HepG2 (cell line): ENCODE measurements at regions not wholly inside any gene's neighbourhood (a gene's known extent, or its start where the extent isn't known, plus 50 kb on each side); places are given as distances from the start of the nearest gene placed in this dataset.

Experiments used
- EP300 ChIP-seq, 3 experiments: sonication (generic) in 1 of 3; formaldehyde crosslinking in 1 of 3; IDR thresholded peaks; 2 replicates each; pipeline versions ENCODE4 v1.5.1 to v1.6.1; 2011 to 2020; ENCODE audit warnings: low read depth in 2 of 3, low read length in 2 of 3, borderline replicate concordance in 1 of 3, improper control_type of control experiment in 1 of 3, mild to moderate bottlenecking in 1 of 3, missing genetic modification reagents in 1 of 3, moderate library complexity in 1 of 3
- FOXJ3 ChIP-seq: sonication (generic); formaldehyde crosslinking; IDR thresholded peaks from 2 replicates; pipeline ENCODE4 v1.4.0; 2020; ENCODE audit warnings: missing genetic modification reagents, mild to moderate bottlenecking, borderline replicate concordance
- HDAC6 ChIP-seq: fragments of 200-600 bp; sonication (generic); IDR thresholded peaks from 2 replicates; pipeline ENCODE4 v1.7.0; 2017; ENCODE audit warnings: mild to moderate bottlenecking, antibody characterized with exemption, low read length, low read depth
- MAFF ChIP-seq: IDR thresholded peaks from 2 replicates; pipeline ENCODE4 v1.6.1; 2011; ENCODE audit warnings: low read depth, low read length, improper control_type of control experiment
- NFIC ChIP-seq: IDR thresholded peaks from 2 replicates; pipeline ENCODE4 v1.6.1; 2012; ENCODE audit warnings: mild to moderate bottlenecking, low read length, inconsistent platforms
- PHF21A ChIP-seq: sonication (generic); formaldehyde crosslinking; IDR thresholded peaks from 2 replicates; pipeline ENCODE4 v1.5.0; 2020; ENCODE audit warnings: mild to moderate bottlenecking, missing genetic modification reagents
- POLR2AphosphoS5 ChIP-seq: IDR thresholded peaks from 2 replicates; pipeline ENCODE4 v1.6.1; 2012; ENCODE audit warnings: low read depth, low read length
- REST ChIP-seq, 2 experiments: IDR thresholded peaks; 2 replicates each; pipeline ENCODE4 v1.6.1; 2011 to 2012; ENCODE audit warnings: low read length in 2 of 2, borderline replicate concordance in 1 of 2, low read depth in 1 of 2, mild to moderate bottlenecking in 1 of 2, moderate library complexity in 1 of 2
- SP1 ChIP-seq, 2 experiments: fragments of 450-650 bp in 1 of 2; sonication (generic) in 1 of 2; formaldehyde crosslinking in 1 of 2; IDR thresholded peaks; 2 replicates each; pipeline versions ENCODE4 v1.4.0 to v1.6.1; 2016 to 2020; ENCODE audit warnings: missing genetic modification reagents in 1 of 2
- TGIF2 ChIP-seq: IDR thresholded peaks from 2 replicates; pipeline ENCODE4 v1.6.1; 2016; ENCODE audit warnings: control low read depth, missing compliant biosample characterization
- U2AF2 ChIP-seq: fragments of 200-400 bp; formaldehyde crosslinking; IDR thresholded peaks from 2 replicates; pipeline ENCODE4 v1.6.1; 2017; ENCODE audit warnings: low read depth, mild to moderate bottlenecking, low read length

GRCh38 chr13:105345730-105346129, 1189.7 kb downstream of the EFNB2 start:
- TF ChIP-seq FOXJ3 (CRISPR knock-in tag) (no peak), MAFF (no peak), SP1 (IDR thresholded peaks at IDR 0.05) (no peak), SP1 (CRISPR knock-in tag; IDR thresholded peaks at IDR 0.05) (no peak), TGIF2 (CRISPR knock-in tag) (no peak), PHF21A (CRISPR knock-in tag) (no peak), EP300 (IDR thresholded peaks at IDR 0.05; ENCODE audit: low read depth in 2 of 2, low read length in 2 of 2) (no peak), EP300 (CRISPR knock-in tag; IDR thresholded peaks at IDR 0.05; ENCODE audit: borderline replicate concordance) (no peak), U2AF2 (no peak), POLR2AphosphoS5 (no peak), NFIC (no peak), HDAC6 (no peak), REST (IDR thresholded peaks at IDR 0.05; ENCODE audit: borderline replicate concordance in 1 of 2, low read depth in 1 of 2, low read length in 2 of 2) (no peak)
